ENCODE measurements at regions not wholly inside any gene's neighbourhood (a gene's known extent, or its start where the extent isn't known, plus 50 kb on each side); places are given as distances from the start of the nearest gene placed in this dataset.

- TF ChIP-seq CTCF (IDR thresholded peaks at IDR 0.05) = no peak
Measured at GRCh38 chr11:21811572-21811971, 381.3 kb upstream of the ANO5 start.

GRCh38 chr11:21814169-21814568 lies 378.7 kb upstream of the ANO5 start:
- no peak for TF ChIP-seq CTCF (IDR thresholded peaks at IDR 0.05)

- TF ChIP-seq CTCF (IDR thresholded peaks at IDR 0.05) = no peak
Measured at GRCh38 chr11:21817696-21818095, 375.2 kb upstream of the ANO5 start.

- TF ChIP-seq CTCF (IDR thresholded peaks at IDR 0.05) = no peak
Measured at GRCh38 chr11:21820176-21820575, 372.7 kb upstream of the ANO5 start.

GRCh38 chr11:21825127-21825526 lies 367.8 kb upstream of the ANO5 start:
- TF ChIP-seq CTCF (IDR thresholded peaks at IDR 0.05) = no peak

GRCh38 chr11:21838427-21838826 lies 354.5 kb upstream of the ANO5 start:
- no peak for TF ChIP-seq CTCF (IDR thresholded peaks at IDR 0.05)

- TF ChIP-seq CTCF (IDR thresholded peaks at IDR 0.05) = no peak
Measured at GRCh38 chr11:21839796-21840195, 353.1 kb upstream of the ANO5 start.

- TF ChIP-seq CTCF (IDR thresholded peaks at IDR 0.05) = no peak
Measured at GRCh38 chr11:21861314-21861713, 331.6 kb upstream of the ANO5 start.

Measured in LNCAP (cell line).